ENCODE measurements at regions not wholly inside any gene's neighbourhood (a gene's known extent, or its start where the extent isn't known, plus 50 kb on each side); places are given as distances from the start of the nearest gene placed in this dataset.

- H3K79me2 ChIP-seq (ENCODE audit: low read depth), result no peaks in the 10 kb centered on the region
- ChIA-PET POLR2A (ENCODE audit: unreplicated experiment) (no interaction called here), CTCF (no interaction called here)
- H3K9me2 ChIP-seq (ENCODE audit: insufficient read depth), result no peaks in the 10 kb centered on the region
- H3K27me3 ChIP-seq (ENCODE audit: insufficient read depth, low read depth), result no peaks in the 10 kb centered on the region
- intact Hi-C loops (cut with micrococcal nuclease; ENCODE audit: unreplicated experiment), result no loop called here
- no peaks in the 10 kb centered on the region for H3K9me3 ChIP-seq (ENCODE audit: insufficient read depth, low read depth)
- no peaks in the 10 kb centered on the region for H3K36me3 ChIP-seq (ENCODE audit: low read depth)
- H3F3A ChIP-seq (ENCODE audit: insufficient read depth, low read depth), result no peaks in the 10 kb centered on the region
- H3K4me3 ChIP-seq, result no peak overlapping the region
- TF ChIP-seq EZH2 (IDR thresholded peaks at IDR 0.05; ENCODE audit: low read depth) (no peak), CTCF (conservative IDR thresholded peaks at IDR 0.05) (no peak)
- H3K4me2 ChIP-seq, result no peak overlapping the region
- H4K20me1 ChIP-seq (ENCODE audit: insufficient read depth), result no peaks in the 10 kb centered on the region
- no peaks in the 10 kb centered on the region for H3K4me1 ChIP-seq (replicated peaks; ENCODE audit: insufficient read depth)
- no peak overlapping the region for H2AFZ ChIP-seq
- no peak overlapping the region for H3K27ac ChIP-seq
- BruUV-seq (replicated peaks), result no TSS peak
- DNase-seq, result no peak
Observed at GRCh38 chr1:104353580-104353979, 603.9 kb downstream of the AMY1C start.

GRCh38 chr1:104358086-104358485, 608.4 kb downstream of the AMY1C start:
- Histone ChIP-seq H3K27me3 (ENCODE audit: insufficient read depth, low read depth) (no peaks in the 10 kb centered on the region), H3F3A (ENCODE audit: insufficient read depth, low read depth) (no peaks in the 10 kb centered on the region), H3K9me2 (ENCODE audit: insufficient read depth) (no peaks in the 10 kb centered on the region), H3K27ac (no peak overlapping the region), H3K9me3 (ENCODE audit: insufficient read depth, low read depth) (no peaks in the 10 kb centered on the region), H3K79me2 (ENCODE audit: low read depth) (no peaks in the 10 kb centered on the region), H2AFZ (no peak overlapping the region), H3K4me3 (no peak overlapping the region), H3K4me2 (no peak overlapping the region), H4K20me1 (ENCODE audit: insufficient read depth) (no peaks in the 10 kb centered on the region), H3K36me3 (ENCODE audit: low read depth) (no peaks in the 10 kb centered on the region), H3K4me1 (replicated peaks; ENCODE audit: insufficient read depth) (no peaks in the 10 kb centered on the region)
- POLR2A ChIA-PET (ENCODE audit: unreplicated experiment), result no interaction called here
- intact Hi-C loops (cut with micrococcal nuclease; ENCODE audit: unreplicated experiment), result no loop called here
- TF ChIP-seq EZH2 (IDR thresholded peaks at IDR 0.05; ENCODE audit: low read depth) (no peak), CTCF (conservative IDR thresholded peaks at IDR 0.05) (no peak)
- no peak for DNase-seq
- BruUV-seq (replicated peaks), result no TSS peak
- CTCF ChIA-PET, result no interaction called here

GRCh38 chr1:104358621-104359020, 608.9 kb downstream of the AMY1C start:
- CTCF ChIA-PET, result no interaction called here
- intact Hi-C loops (cut with micrococcal nuclease; ENCODE audit: unreplicated experiment), result no loop called here

More at GRCh38 chr1:104358621-104359020, 608.9 kb downstream of the AMY1C start:
- Histone ChIP-seq H3K4me1 (replicated peaks; ENCODE audit: insufficient read depth) (no peaks in the 10 kb centered on the region), H4K20me1 (ENCODE audit: insufficient read depth) (no peaks in the 10 kb centered on the region), H3K9me3 (ENCODE audit: insufficient read depth, low read depth) (no peaks in the 10 kb centered on the region), H3K79me2 (ENCODE audit: low read depth) (no peaks in the 10 kb centered on the region), H3F3A (ENCODE audit: insufficient read depth, low read depth) (no peaks in the 10 kb centered on the region), H3K9me2 (ENCODE audit: insufficient read depth) (0 out of 2 replicates have a peak, but pooled peaks cover 4% of the 10 kb centered on the region), H3K27me3 (ENCODE audit: insufficient read depth, low read depth) (no peaks in the 10 kb centered on the region), H2AFZ (no peak overlapping the region), H3K36me3 (ENCODE audit: low read depth) (no peaks in the 10 kb centered on the region), H3K27ac (no peak overlapping the region), H3K4me3 (no peak overlapping the region), H3K4me2 (no peak overlapping the region)
- POLR2A ChIA-PET (ENCODE audit: unreplicated experiment), result no interaction called here
- no peak for DNase-seq
- no TSS peak for BruUV-seq (replicated peaks)
- TF ChIP-seq CTCF (conservative IDR thresholded peaks at IDR 0.05) (no peak), EZH2 (IDR thresholded peaks at IDR 0.05; ENCODE audit: low read depth) (no peak)

Data from PC-9 (cell line).